GM12874 (cell line): ENCODE measurements at regions not wholly inside any gene's neighbourhood (a gene's known extent, or its start where the extent isn't known, plus 50 kb on each side); places are given as distances from the start of the nearest gene placed in this dataset.

Source experiments
- CTCF ChIP-seq: IDR thresholded peaks from 2 replicates; pipeline ENCODE4 v1.5.1; 2011; ENCODE audit warnings: low read depth, mild to moderate bottlenecking, control low read depth, low read length, moderate library complexity; ENCODE audit not compliant: insufficient read depth

GRCh38 chr5:114952876-114953275, 216.8 kb downstream of the TRIM36 start:
- no peak for TF ChIP-seq CTCF

GRCh38 chr5:114949756-114950155, 220.0 kb downstream of the TRIM36 start:
- no peak for TF ChIP-seq CTCF

DNA sequence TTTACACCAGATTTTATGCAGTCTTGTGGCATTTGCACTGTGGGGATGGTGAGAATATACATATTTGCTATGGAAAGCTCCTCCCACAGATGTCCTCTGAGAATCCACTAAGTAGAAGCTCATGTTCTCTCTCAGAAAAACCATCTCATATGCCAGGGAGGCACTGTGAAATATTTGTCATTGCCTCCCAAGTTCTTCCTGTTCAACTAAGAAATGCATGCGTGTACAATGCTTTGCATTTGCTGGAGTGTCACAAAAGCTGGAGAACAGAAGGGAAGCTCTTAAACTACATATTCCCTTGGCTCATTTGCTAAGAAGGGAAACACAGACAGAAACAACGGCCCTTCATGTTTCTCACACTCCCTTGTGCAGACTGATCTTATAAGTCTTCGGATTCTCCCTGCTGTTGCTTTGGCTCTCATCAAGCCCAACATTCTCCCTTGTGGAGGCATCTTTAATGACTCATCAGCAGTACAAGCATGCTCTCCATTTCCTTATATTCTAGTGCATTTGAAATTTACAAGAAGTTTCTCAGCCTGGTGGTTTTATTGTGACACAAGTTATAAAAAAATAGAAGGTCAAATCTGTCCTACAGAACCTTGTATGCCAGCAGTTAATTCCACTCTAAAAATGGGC, 220.6 kb downstream of the TRIM36 start:
- TF ChIP-seq CTCF, result no peak

DNA sequence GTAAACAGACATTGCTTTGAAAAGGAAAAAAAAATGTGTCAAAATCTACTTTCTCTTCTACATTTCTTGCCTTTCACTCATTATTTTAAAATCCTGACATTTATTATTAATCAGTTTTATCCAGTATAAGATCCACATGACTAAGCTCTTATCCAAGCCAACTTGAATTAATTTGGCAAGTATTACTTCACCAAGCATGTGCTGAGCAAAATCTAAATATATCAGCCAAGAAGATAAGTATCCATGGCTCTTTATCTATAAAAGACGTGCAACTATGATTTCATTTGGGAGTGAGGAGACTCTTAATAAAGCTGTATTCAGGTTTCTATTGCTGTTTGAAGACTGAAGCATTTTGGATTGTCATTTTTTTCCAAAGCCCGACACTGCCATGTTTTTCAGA, 221.3 kb downstream of the TRIM36 start:
- no peak for TF ChIP-seq CTCF

DNA sequence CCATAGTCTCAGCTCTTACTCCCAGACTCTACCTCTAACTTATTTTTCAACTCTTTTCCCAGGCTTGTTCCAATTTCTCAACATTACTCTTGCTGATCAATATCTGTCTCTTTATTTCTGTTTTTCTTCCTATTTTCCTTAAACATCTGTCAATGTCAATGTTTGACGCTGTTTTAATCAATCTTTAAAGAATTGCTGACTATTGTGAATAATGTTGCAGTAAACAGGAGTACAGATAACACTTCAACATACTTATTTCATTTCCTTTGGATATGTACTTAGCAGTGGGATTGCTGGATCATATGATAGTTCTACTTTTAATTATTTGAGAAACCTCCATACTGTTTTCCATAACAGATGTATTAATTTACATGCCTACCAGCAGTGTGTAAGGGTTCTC, 229.0 kb downstream of the TRIM36 start:
- TF ChIP-seq CTCF, result no peak

DNA sequence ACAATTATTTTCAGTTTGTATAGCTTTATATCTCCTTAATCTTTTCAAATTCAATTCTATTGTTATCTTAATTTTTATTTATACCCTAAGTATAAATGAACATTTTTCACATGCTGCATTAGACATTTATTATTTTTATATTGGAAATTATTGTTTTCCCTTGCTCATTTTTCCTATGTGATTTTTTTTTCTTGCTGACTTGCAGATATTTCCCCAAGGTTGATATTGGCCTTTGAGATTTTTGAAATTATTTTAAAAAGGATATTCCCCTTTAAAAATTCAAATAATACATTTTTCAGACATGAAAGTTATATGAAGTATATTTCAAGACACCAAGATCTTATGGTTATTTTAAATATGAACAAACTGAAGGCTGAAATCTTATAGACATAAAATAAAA, 234.2 kb downstream of the TRIM36 start:
- TF ChIP-seq CTCF, result no peak

DNA sequence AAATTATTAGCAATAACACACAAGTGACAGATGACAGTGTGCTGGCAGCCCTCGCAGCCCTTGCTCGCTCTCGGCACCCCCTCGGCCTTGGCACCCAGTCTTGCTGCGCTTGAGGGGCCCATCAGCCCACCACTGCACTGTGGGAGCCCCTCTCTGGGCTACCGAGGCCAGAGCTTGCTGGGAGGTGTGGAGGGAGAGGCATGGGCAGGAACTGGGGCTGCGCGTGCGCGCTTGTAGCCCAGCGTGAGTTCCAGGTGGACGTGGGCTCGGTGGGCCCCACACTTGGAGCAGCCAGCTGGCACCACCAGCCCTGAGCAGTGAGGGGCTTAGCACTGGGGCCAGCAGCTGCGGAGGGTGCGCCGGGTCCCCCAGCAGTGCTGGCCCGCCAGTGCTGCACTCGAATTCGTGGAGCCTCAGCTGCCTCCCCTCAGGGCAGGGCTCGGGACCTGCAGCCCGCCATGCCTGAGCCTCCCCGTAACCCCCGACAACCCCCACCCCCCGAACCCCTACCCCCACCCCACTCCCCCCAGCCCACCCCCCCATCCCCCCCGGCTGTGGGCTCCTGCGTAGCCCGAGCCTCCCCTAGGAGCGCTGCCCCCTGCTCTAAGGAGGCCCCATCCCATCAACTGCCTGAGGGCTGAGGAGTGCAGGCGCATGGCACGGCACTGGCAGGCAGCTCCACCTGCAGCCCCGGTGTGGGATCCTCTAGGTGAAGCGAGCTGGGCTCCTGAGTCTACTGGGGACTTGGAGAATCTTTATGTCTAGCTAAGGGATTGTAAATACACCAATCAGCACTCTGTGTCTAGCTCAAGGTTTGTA, 240.9 kb downstream of the TRIM36 start:
- no peak for TF ChIP-seq CTCF
